NCI-H774 (cell line): ENCODE measurements at regions not wholly inside any gene's neighbourhood (a gene's known extent, or its start where the extent isn't known, plus 50 kb on each side); places are given as distances from the start of the nearest gene placed in this dataset.

Source experiments
- DNase-seq: peaks from one replicate; lab custom pipeline; 2025; lab: John Stamatoyannopoulos, UW

- DNase-seq, result no peak
Observed at GRCh38 chr2:57575700-57576268, 470.8 kb upstream of the VRK2 start.

DNA sequence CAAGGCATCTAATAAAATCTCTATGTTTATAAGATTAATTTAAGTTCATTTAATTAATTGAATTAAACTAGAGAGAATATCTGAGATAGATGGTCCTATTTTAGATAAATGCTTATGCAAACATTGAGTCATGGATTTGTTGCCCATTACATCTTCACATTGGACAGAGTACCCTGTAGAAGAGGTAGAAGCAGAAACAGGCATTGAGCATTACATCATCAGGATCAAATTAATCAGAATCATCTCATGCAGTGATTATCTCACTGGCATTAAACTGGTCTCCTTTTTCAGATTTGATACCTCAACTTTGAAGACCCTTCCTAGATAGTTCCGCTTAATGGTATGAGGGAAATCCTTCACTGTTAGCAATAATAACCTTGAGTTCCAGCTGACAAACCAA is 469.6 kb upstream of the VRK2 start:
- DNase-seq, result no peak

- DNase-seq, result no peak
Observed at GRCh38 chr2:57597940-57598339, 448.7 kb upstream of the VRK2 start.

DNA sequence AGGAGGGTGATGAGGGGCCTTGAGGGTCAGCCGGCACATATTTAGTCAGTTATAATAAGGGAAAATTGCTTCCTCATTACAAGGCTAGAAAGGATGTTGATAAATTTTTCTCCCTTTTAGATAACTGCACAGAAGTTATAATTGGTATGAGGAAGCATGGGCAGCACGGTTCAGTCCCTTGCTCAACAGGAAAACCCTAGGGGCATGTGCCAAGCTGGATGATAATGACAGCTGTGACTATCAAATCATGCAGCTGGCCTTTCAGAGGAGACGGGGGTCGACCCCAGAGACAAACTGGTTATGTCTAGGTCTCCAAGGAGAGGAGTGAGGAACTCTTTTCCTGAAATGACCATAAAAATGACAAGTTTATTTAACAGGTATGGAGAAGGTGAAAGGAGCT is 448.1 kb upstream of the VRK2 start:
- no peak for DNase-seq

- no peak for DNase-seq
Observed at GRCh38 chr2:57602733-57603132, 443.9 kb upstream of the VRK2 start.

DNA sequence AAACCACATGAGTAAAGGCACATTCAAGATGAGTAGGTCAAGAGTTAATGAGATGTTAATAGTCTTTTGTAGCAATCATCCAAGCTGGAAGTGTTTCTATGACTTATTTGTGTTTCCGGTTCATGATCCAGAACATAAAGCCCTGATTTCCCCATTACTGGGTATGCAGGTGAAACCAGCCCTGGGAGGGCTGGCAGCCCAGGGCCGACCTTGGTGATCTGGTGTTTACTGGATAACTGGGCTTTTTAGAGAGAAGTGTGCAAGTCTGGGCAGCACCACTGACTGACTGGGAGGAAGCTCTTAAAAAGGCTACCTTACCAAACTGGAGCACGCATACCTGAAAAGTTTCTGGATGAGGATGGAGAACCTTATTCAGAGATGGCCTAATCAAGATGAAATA is 431.6 kb upstream of the VRK2 start:
- DNase-seq, result no peak

DNA sequence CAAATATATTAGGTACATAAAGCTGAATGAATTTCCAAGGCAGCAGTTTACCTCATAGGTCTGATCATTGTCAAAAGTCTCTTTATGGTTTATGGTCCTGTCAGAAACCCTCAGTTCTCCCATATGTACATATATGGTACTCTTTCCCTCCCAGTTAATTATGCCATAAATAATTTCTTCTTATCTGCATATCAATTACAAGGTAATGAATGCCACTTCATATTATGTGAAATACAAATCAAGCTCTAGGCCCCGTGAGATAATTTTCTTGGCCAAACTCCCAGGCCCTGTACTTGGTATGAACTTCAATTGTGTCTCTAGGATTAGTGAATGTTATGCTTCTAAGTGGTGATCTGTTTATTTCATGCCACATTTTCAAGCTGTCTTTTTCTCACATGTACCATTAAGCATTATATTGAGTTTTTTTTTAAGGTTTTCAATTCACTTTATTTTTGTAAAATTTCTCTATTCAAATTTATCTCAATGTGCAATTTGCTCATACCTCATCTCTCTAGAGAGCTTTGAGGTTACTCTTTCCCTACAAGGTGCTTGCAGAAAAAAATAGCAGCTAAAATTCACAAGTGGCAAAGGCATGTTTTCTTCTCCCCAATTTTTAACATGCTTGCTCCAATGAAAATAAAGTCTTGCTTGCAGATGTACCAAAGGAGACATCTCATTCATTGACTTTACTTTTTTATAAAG is 430.6 kb upstream of the VRK2 start:
- no peak for DNase-seq

GRCh38 chr2:57617318-57617717 is 429.3 kb upstream of the VRK2 start:
- DNase-seq, result no peak

DNA sequence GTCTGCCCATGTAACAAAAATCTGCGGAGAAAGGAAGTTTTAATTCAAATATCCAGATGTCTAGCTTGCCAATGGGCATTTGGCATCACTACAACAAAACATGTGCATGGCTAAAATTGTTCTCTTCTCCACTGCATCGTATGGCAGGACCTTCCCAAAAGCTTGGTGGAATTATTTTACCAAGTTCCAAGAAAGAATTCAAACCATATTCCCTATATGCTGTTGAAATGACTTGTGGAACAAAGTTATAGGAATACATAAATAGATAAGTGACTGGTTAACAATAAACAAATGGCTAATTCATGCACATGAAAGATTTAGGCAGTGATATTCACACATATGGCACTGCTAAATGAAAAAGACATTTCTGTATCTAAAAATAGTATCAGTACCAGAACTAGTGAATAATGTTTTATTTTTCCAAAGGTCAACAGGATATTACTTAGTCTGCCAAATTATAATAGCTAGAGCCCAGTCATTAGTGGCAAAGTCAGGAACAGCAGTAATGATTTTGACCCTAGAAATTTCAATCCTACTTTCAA is 425.4 kb upstream of the VRK2 start:
- no peak for DNase-seq

- DNase-seq, result no peak
Observed at GRCh38 chr2:57622009-57622408, 424.6 kb upstream of the VRK2 start.

- DNase-seq, result no peak
Observed at GRCh38 chr2:57656198-57656597, 390.4 kb upstream of the VRK2 start.

DNA sequence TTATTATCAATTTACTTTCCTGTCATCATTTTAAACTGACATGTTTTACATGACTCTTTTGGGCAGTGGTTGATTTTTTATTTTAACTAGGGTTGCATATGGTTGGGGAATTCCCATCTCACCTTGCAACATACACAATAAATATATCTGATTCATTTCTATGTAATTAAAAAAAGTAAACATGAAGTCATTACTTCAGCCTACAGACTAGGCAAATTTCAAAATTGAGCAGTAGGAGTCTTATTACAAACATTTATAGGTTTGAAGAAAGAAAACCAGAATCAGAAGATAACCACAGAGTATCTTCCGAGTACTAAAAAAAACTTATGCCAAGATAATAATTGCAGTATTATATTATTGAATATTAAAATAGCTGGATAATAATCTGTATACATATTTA is 377.0 kb upstream of the VRK2 start:
- DNase-seq, result no peak

DNA sequence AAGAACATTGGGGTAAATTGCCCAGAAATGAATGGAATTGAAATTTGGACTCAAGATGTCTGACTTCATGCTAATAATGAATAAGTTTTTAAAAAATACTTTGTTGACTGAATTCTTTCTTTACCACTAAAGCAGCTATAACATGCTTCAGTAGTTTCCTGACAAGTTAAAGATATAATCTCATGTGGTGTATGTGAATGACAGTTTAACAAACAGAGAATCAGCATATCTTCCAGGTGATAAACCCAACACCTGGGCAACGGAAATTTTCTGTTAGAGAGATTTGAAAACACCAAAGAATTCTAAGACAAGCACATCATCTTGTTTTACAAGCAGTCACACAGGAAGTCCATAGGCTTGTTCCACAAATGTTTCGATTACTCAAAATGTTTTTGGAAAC is 372.6 kb upstream of the VRK2 start:
- no peak for DNase-seq

GRCh38 chr2:57674743-57675142 is 371.9 kb upstream of the VRK2 start:
- no peak for DNase-seq

DNA sequence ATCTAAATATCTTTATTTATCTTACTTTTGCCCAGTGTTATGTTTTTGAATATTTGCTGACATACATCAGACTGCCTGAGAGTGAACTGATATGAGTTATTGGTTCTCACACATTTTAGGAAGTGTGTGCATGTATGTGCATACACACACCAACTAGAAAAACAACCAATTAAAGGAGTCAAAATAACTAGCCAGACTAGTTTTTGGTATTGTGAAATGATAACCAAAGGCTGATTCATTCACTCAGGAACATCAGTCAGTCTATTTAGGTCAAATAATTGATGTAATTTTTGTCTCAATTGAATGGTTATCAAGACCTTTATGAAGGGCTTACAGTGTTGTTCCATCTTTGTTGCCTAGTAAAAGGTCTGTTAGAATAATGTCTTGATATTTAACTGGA is 369.3 kb upstream of the VRK2 start:
- DNase-seq, result no peak

GRCh38 chr2:57681650-57682049 is 365.0 kb upstream of the VRK2 start:
- DNase-seq, result no peak

DNA sequence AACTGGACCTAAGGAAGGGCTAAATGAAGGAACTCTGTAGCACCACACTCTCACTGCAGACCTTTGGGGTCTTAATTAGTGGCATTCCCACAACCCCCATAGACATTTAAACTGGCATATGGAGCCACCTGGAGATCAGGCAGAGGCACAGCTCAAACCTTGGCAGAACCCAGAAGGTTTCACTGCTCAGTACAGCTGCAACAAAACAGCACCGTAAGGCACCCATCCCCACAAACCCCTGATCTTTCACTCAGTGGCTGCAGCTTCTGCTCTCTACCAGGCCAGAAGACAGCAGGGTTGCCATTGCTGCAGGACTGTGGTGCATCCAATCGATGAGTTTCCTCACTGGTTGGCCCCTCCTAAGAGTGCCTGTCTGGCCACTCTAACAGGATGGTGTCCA is 361.6 kb upstream of the VRK2 start:
- DNase-seq, result no peak

DNA sequence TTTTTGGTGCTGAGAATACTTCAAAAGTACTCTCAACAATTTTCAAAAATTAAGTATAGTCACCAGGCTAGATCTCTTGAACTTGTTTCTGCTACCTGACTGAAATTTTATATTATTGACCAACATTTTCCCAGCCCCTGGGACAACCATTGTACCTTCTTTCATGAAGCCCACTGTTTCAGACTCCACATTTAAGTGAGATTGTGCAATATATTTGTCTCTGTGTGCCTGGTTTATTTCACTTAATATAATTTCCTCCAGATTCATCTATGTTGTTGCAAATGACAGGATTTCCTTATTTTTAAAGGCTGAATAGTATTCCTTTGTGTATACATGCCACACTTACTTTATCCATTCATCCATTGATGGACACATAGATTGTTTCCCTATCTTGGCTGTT is 354.2 kb upstream of the VRK2 start:
- no peak for DNase-seq

GRCh38 chr2:57693177-57693576 is 353.4 kb upstream of the VRK2 start:
- DNase-seq, result no peak

- DNase-seq, result no peak
Observed at GRCh38 chr2:57693965-57694364, 352.6 kb upstream of the VRK2 start.

DNA sequence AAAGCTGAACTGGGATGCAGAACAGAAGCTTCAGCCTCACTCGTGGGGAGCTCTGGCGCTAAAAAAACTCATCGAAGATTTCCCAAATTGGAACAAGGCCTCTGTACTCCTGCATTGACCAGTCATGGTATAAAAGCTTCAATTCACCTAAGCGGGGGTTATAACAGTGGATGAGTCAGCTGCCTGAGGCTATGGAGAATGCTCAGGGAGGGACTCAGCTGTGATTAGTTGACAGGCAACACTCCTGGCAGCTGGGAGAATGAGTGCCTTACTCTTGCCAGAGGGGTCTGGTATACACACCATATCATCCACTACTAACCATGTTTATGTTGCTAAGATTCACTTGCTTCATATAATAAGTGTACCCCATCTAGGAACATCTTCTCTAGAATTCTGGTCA is 350.6 kb upstream of the VRK2 start:
- no peak for DNase-seq

DNA sequence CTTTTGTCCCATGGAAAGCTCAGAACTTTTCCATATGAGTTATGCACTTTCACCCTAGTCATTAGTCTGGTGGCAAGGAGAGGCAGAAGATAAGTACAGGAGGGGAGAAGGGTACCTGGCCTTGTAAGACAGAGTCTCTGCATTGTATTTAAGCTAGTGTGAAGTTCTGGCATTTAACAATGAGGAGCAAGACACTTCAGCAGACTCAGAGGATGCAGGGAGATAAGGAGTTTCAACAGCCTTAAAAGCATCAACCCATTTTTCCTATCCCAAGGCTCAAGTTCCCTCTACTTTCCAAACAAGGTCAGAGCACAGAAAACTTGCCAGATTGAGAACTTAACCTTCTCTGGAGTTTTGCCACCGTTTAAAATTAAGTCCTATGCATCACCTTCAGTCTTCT is 348.2 kb upstream of the VRK2 start:
- DNase-seq, result no peak

DNA sequence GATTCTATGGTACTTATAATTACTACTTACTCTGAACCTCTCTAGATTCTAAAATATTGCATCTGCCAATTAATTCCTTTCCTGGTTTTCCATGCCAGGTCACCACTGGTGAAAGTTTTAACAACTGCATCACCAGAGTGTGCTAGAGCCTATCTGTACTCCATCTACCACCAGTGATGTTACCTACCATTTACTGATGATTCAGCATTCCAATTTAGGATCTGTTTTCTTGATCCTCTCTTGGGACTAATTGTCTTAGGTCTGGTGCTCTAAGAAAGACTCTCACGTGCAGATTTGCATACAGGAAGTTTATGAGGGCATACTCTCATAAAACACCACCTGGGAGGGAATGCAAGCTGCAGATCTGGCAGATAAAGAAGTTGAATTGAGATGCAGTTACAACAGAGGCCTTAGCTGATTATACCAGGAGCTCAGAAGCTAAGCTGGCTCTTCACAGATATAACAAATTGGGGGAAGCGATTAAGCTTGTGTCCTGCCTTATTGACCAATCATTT is 347.6 kb upstream of the VRK2 start:
- DNase-seq, result no peak

DNA sequence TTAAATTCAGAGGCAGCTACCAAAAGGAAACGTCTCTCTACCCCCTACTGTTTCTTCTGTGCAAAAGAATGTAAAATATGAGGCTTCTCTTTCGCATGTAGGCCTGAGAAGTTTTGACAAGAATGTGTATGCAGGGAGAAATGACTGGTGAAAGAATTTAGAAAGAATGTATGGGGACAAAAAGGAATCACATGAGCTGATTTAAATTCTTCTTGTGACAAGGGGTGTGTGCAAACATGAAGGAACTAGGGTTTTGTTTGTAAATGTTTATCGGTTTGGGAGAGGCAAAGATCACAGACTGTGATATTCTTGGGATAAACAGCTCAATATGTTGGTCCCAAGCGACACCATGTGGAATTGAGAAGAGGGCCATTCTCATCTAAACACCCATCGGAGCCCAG is 345.2 kb upstream of the VRK2 start:
- no peak for DNase-seq
